HepG2 (cell line): ENCODE measurements at regions not wholly inside any gene's neighbourhood (a gene's known extent, or its start where the extent isn't known, plus 50 kb on each side); places are given as distances from the start of the nearest gene placed in this dataset.

Experiments used
- ATAC-seq: fragments of 200-7000 bp; cut with Tn5 transposase; 3 replicates; pipeline ENCODE4 v1.9.1; 2020; ENCODE audit warnings: mild to moderate bottlenecking, moderate library complexity
- BruUV-seq: library from RNA; stranded (reverse); fragments of 400-500 nt; replicated peaks from 2 replicates; lab custom pipeline; 2021; lab: Mats Ljungman, UMichigan
- CTCF ChIA-PET: fragments of 300-600 bp; formaldehyde crosslinking; extraction: SDS; loops from one replicate; lab custom pipeline; 2021; ENCODE audit warnings: low total read pairs, inconsistent platforms, low intra/inter-chr PET ratio; lab: Yijun Ruan, JAX
- POLR2A ChIA-PET: fragments of 350-600 bp; sonication (Branson Sonifier 250); formaldehyde crosslinking; loops from one replicate; lab custom pipeline; 2020; ENCODE audit warnings: antibody characterized with exemption, inconsistent platforms; lab: Yijun Ruan, JAX
- DNase-seq: peaks from one replicate; pipeline ENCODE4 v3.0.0-alpha.2; 2015; ENCODE audit warnings: low spot score
- FAIRE-seq: peaks from 3 replicates; lab custom pipeline; 2011; peaks lifted over from hg19 to GRCh38; lab: Jason Lieb, UNC
- H2AFZ ChIP-seq: one replicate; pipeline ENCODE4 v1.6.1; 2011; ENCODE audit warnings: low read length, inconsistent platforms
- H3K27ac ChIP-seq: fragments of 300-600 bp; 3 replicates; pipeline ENCODE4 v1.8.0; 2011; ENCODE audit warnings: mixed run types, mild to moderate bottlenecking, mixed read lengths, low read length, inconsistent platforms; ENCODE audit not compliant: insufficient read depth; ENCODE audit errors: extremely low read length
- H3K27me3 ChIP-seq, 2 experiments: fragments of 200-600 bp in 1 of 2; 2 replicates in 1 of 2; 3 replicates in 1 of 2; pipeline versions ENCODE4 v1.6.0 to v1.8.0; 2011; ENCODE audit warnings: low read length in 2 of 2, mild to moderate bottlenecking in 2 of 2, moderate library complexity in 2 of 2, inconsistent platforms in 1 of 2; ENCODE audit not compliant: insufficient read depth in 2 of 2, control insufficient read depth in 1 of 2
- H3K36me3 ChIP-seq, 2 experiments: fragments of 200-600 bp in 1 of 2; replicated peaks in 1 of 2; 2 replicates in 1 of 2; 3 replicates in 1 of 2; pipeline versions ENCODE4 v1.5.1 to v1.8.0; 2011; ENCODE audit warnings: low read length in 2 of 2, inconsistent platforms in 1 of 2; ENCODE audit not compliant: insufficient read depth in 2 of 2, control insufficient read depth in 1 of 2
- H3K4me1 ChIP-seq: 2 replicates; pipeline ENCODE4 v1.5.1; 2012; ENCODE audit warnings: low read length, inconsistent platforms; ENCODE audit not compliant: insufficient read depth
- H3K4me2 ChIP-seq: 2 replicates; pipeline ENCODE4 v1.6.0; 2011; ENCODE audit warnings: low read depth, low read length, inconsistent platforms
- H3K4me3 ChIP-seq, 3 experiments: fragments of 200-600 bp in 1 of 3; sonication (generic), shearing (Covaris generic) in 1 of 3; replicated peaks in 1 of 3; 2 replicates each; pipeline ENCODE4 v1.5.1; 2011 to 2016; ENCODE audit warnings: low read length in 3 of 3, inconsistent platforms in 2 of 3, low read depth in 2 of 3, mild to moderate bottlenecking in 2 of 3, control low read depth in 1 of 3, mixed read lengths in 1 of 3; ENCODE audit not compliant: insufficient read depth in 1 of 3
- H3K79me2 ChIP-seq: one replicate; pipeline ENCODE4 v1.6.1; 2011; ENCODE audit warnings: low read length, inconsistent platforms; ENCODE audit not compliant: insufficient read depth
- H3K9ac ChIP-seq: 2 replicates; pipeline ENCODE4 v1.6.0; 2011; ENCODE audit warnings: mild to moderate bottlenecking, low read depth, low read length, inconsistent platforms; ENCODE audit not compliant: insufficient read depth
- H3K9me3 ChIP-seq: 2 replicates; pipeline ENCODE4 v1.5.1; 2012; ENCODE audit warnings: mild to moderate bottlenecking, low read length
- H4K20me1 ChIP-seq: 2 replicates; pipeline ENCODE4 v1.6.0; 2011; ENCODE audit warnings: inconsistent platforms, mild to moderate bottlenecking, low read length, moderate library complexity; ENCODE audit not compliant: insufficient read depth
- HES4 ChIP-seq: sonication (generic); formaldehyde crosslinking; IDR thresholded peaks from 2 replicates; pipeline ENCODE4 v1.9.0; 2021; ENCODE audit warnings: mild to moderate bottlenecking, missing genetic modification reagents, borderline replicate concordance
- HNF4A ChIP-seq: sonication (generic); formaldehyde crosslinking; IDR thresholded peaks from 2 replicates; pipeline ENCODE4 v1.4.0; 2020; ENCODE audit warnings: missing genetic modification reagents
- NAIF1 ChIP-seq: sonication (generic); formaldehyde crosslinking; IDR thresholded peaks from 2 replicates; pipeline ENCODE4 v1.5.0; 2020; ENCODE audit warnings: mild to moderate bottlenecking, missing genetic modification reagents, borderline replicate concordance
- NR1H2 ChIP-seq: sonication (generic); formaldehyde crosslinking; IDR thresholded peaks from 2 replicates; pipeline ENCODE4 v1.8.1; 2022; ENCODE audit warnings: low read depth, missing genetic modification reagents, borderline replicate concordance
- TCF7 ChIP-seq: sonication (generic); IDR thresholded peaks from 2 replicates; pipeline ENCODE4 v1.6.1; 2016; ENCODE audit warnings: antibody characterized with exemption, low read depth
- U2AF1 ChIP-seq: fragments of 200-400 bp; formaldehyde crosslinking; optimal IDR thresholded peaks from 2 replicates; pipeline ENCODE3; 2017; ENCODE audit warnings: mild to moderate bottlenecking, low read depth, low read length
- ZMAT3 ChIP-seq: sonication (generic); formaldehyde crosslinking; conservative IDR thresholded peaks from 2 replicates; pipeline ENCODE4 v1.7.0; 2021; ENCODE audit warnings: missing genetic modification reagents
- WGBS: methylation state at CpG from one replicate; pipeline ENCODE4 v1.1.6; 2017; ENCODE audit warnings: low lambda C conversion rate; 5-methylcytosine and 5-hydroxymethylcytosine counted together
- in situ Hi-C: cut with HindIII; loops from 2 replicates; pipeline ENCODE4 v1.10.0; 2017; ENCODE audit warnings: low pct_unique_long_range_greater_than_20kb; ENCODE audit not compliant: extremely low pct_ligation_motif_present
- intact Hi-C: fragments of 100-400 bp; cut with micrococcal nuclease; formaldehyde crosslinking; loops from one replicate; pipeline ENCODE4 v1.10.0; 2022; ENCODE audit not compliant: unreplicated experiment
- TF ChIP-seq, protein P1 (sequence below): sonication (generic); formaldehyde crosslinking; IDR thresholded peaks from 2 replicates; pipeline ENCODE4 v1.4.0; 2020; ENCODE audit warnings: low read depth, mild to moderate bottlenecking, missing genetic modification reagents
- TF ChIP-seq, protein P2 (sequence below): sonication (generic); formaldehyde crosslinking; IDR thresholded peaks from 2 replicates; pipeline ENCODE4 v1.5.0; 2020; ENCODE audit warnings: mild to moderate bottlenecking, missing genetic modification reagents
- TF ChIP-seq, protein P3 (sequence below): sonication (generic); formaldehyde crosslinking; IDR thresholded peaks from 2 replicates; pipeline ENCODE4 v1.8.0; 2023; ENCODE audit warnings: mild to moderate bottlenecking, missing genetic modification reagents

DNA sequence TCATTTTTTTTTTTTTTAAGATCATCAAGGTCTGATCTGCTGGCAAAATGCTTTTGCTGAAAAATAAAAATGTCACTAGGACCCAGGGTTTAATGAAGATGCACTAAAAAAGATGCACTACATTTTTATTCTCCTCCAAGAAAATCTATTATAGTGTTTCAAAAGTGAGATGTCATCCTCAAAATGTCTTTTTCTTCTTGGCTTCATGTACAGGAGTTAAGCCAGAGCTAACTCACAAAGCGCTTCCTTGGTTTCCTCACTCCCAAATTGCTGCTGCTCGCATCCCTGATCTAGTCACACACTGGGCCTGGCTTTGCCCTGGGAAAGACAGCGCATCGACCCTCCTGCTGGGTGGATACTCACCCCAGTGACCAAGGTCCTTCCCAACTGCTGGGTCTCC is 113.4 kb upstream of the CCDC68 start:
- no TSS peak for BruUV-seq
- ATAC-seq: no peak
- no peak overlapping the region for H3K4me2 ChIP-seq
- no peaks in the 10 kb centered on the region; a peak in 1 of 5 replicates for H3K27me3 ChIP-seq
- ChIA-PET CTCF (no interaction called here), POLR2A (no interaction called here)
- no peak overlapping the region for H3K4me3 ChIP-seq
- H3K36me3 ChIP-seq: no peaks in the 10 kb centered on the region
- no peak for FAIRE-seq
- 10% methylated on average over 4 of the region's 4 CpGs for WGBS
- DNase-seq: no peak
- no peaks in the 10 kb centered on the region for H4K20me1 ChIP-seq
- H3K4me1 ChIP-seq: no peaks in the 10 kb centered on the region
- no peak overlapping the region for H2AFZ ChIP-seq
- intact Hi-C loops: no loop called here
- in situ Hi-C loops: no loop called here
- no peak overlapping the region for H3K9ac ChIP-seq
- no peak overlapping the region for H3K27ac ChIP-seq
- TF ChIP-seq TCF7: no peak
- TF ChIP-seq U2AF1: no peak
- no peaks in the 10 kb centered on the region for H3K79me2 ChIP-seq
- H3K9me3 ChIP-seq: no peaks in the 10 kb centered on the region

DNA sequence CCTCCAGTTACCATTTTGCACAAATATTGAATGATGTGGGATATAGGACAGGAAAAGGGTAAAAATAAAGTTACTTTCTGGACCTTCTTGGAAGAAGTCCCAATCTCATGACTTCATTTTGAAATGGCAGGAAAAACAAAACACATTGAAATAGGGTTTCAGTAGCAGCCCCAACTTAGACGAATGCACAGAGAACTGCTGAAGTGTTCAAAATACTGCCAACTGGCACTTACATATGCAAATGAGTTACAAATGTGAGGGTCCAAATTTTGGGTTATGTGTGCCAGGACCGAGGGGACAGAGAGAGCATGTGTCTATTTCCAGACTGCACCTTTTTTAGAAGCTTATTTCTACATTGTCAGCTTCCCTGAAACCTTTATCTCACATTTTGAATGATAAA is 112.9 kb upstream of the CCDC68 start:
- no TSS peak for BruUV-seq
- CTCF ChIA-PET: no interaction called here

More for the DNA sequence above, 112.9 kb upstream of the CCDC68 start:
- H3K27me3 ChIP-seq: no peaks in the 10 kb centered on the region; a peak in 1 of 5 replicates
- ATAC-seq (no peak), FAIRE-seq (no peak), DNase-seq (no peak)
- H2AFZ ChIP-seq: no peak overlapping the region
- no peak overlapping the region for H3K27ac ChIP-seq
- no peaks in the 10 kb centered on the region for H3K36me3 ChIP-seq
- POLR2A ChIA-PET: no interaction called here
- intact Hi-C loops: no loop called here
- H3K9me3 ChIP-seq: no peaks in the 10 kb centered on the region
- TF ChIP-seq NR1H2 (CRISPR knock-in tag) (no peak), HNF4A (CRISPR knock-in tag) (no peak), ZMAT3 (CRISPR knock-in tag) (no peak), HES4 (CRISPR knock-in tag) (no peak), NAIF1 (CRISPR knock-in tag) (no peak), U2AF1 (no peak)
- TF ChIP-seq, protein P1, sequence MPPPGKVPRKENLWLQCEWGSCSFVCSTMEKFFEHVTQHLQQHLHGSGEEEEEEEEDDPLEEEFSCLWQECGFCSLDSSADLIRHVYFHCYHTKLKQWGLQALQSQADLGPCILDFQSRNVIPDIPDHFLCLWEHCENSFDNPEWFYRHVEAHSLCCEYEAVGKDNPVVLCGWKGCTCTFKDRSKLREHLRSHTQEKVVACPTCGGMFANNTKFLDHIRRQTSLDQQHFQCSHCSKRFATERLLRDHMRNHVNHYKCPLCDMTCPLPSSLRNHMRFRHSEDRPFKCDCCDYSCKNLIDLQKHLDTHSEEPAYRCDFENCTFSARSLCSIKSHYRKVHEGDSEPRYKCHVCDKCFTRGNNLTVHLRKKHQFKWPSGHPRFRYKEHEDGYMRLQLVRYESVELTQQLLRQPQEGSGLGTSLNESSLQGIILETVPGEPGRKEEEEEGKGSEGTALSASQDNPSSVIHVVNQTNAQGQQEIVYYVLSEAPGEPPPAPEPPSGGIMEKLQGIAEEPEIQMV: no peak
- TF ChIP-seq, protein P2, sequence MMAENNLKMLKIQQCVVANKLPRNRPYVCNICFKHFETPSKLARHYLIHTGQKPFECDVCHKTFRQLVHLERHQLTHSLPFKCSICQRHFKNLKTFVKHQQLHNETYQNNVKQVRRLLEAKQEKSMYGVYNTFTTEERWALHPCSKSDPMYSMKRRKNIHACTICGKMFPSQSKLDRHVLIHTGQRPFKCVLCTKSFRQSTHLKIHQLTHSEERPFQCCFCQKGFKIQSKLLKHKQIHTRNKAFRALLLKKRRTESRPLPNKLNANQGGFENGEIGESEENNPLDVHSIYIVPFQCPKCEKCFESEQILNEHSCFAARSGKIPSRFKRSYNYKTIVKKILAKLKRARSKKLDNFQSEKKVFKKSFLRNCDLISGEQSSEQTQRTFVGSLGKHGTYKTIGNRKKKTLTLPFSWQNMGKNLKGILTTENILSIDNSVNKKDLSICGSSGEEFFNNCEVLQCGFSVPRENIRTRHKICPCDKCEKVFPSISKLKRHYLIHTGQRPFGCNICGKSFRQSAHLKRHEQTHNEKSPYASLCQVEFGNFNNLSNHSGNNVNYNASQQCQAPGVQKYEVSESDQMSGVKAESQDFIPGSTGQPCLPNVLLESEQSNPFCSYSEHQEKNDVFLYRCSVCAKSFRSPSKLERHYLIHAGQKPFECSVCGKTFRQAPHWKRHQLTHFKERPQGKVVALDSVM (CRISPR knock-in tag): no peak
- TF ChIP-seq, protein P3, sequence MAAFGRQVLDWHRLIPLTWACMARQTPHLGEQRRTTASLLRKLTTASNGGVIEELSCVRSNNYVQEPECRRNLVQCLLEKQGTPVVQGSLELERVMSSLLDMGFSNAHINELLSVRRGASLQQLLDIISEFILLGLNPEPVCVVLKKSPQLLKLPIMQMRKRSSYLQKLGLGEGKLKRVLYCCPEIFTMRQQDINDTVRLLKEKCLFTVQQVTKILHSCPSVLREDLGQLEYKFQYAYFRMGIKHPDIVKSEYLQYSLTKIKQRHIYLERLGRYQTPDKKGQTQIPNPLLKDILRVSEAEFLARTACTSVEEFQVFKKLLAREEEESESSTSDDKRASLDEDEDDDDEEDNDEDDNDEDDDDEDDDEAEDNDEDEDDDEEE: no peak
- H3K4me3 ChIP-seq: no peak overlapping the region
- no peaks in the 10 kb centered on the region for H3K79me2 ChIP-seq
- H3K9ac ChIP-seq: no peak overlapping the region
- H3K4me2 ChIP-seq: no peak overlapping the region
- H4K20me1 ChIP-seq: no peaks in the 10 kb centered on the region
- 0% methylated on average over 2 of the region's 2 CpGs for whole genome bisulfite sequencing
- no peaks in the 10 kb centered on the region for H3K4me1 ChIP-seq
- in situ Hi-C loops: no loop called here
